CD14-positive monocyte (primary cell): ENCODE measurements at regions not wholly inside any gene's neighbourhood (a gene's known extent, or its start where the extent isn't known, plus 50 kb on each side); places are given as distances from the start of the nearest gene placed in this dataset.

Experiments used
- DNase-seq, 3 donors: peaks; one replicate each; pipeline ENCODE4 v3.0.0-alpha.2; 2011 to 2022
- H2AFZ ChIP-seq: 2 replicates; pipeline ENCODE4 v1.6.0; 2012; ENCODE audit warnings: mild to moderate bottlenecking, low read depth, low read length, inconsistent platforms; ENCODE audit not compliant: insufficient read depth, poor library complexity, severe bottlenecking
- H3K27ac ChIP-seq, 2 donors: 1 replicate in 1 of 2; 2 replicates in 1 of 2; pipeline ENCODE4 v1.5.1; 2012 to 2013; ENCODE audit warnings: low read length in 2 of 2, control low read depth in 1 of 2, inconsistent platforms in 1 of 2, low read depth in 1 of 2, mild to moderate bottlenecking in 1 of 2
- H3K27me3 ChIP-seq, 2 donors: one replicate each; pipeline versions ENCODE4 v1.6.0 to v1.6.1; 2011 to 2013; ENCODE audit warnings: low read length in 2 of 2; ENCODE audit not compliant: control insufficient read depth in 2 of 2, insufficient read depth in 2 of 2
- H3K36me3 ChIP-seq, 2 donors: replicated peaks in 1 of 2; 1 replicate in 1 of 2; 2 replicates in 1 of 2; pipeline versions ENCODE4 v1.5.1 to v1.6.1; 2012 to 2013; ENCODE audit warnings: low read length in 2 of 2, control low read depth in 1 of 2, inconsistent platforms in 1 of 2, mild to moderate bottlenecking in 1 of 2; ENCODE audit not compliant: insufficient read depth in 2 of 2, control insufficient read depth in 1 of 2
- H3K4me1 ChIP-seq, 2 donors: 1 replicate in 1 of 2; 2 replicates in 1 of 2; pipeline versions ENCODE4 v1.5.1 to v1.6.1; 2012 to 2013; ENCODE audit warnings: low read length in 2 of 2, control low read depth in 1 of 2, inconsistent platforms in 1 of 2, mild to moderate bottlenecking in 1 of 2, moderate library complexity in 1 of 2; ENCODE audit not compliant: insufficient read depth in 2 of 2, control insufficient read depth in 1 of 2
- H3K4me2 ChIP-seq: replicated peaks from 2 replicates; pipeline ENCODE3; 2012; ENCODE audit warnings: low read length, moderate library complexity, mild to moderate bottlenecking; ENCODE audit not compliant: poor library complexity, severe bottlenecking; ENCODE audit errors: extremely low read depth
- H3K4me3 ChIP-seq, 3 experiments: fragments of 200-600 bp in 1 of 3; sonication (generic) in 1 of 3; replicated peaks in 1 of 3; 1 replicate in 2 of 3; 2 replicates in 1 of 3; pipeline ENCODE4 v1.5.1; 2011 to 2013; ENCODE audit warnings: low read length in 3 of 3, mild to moderate bottlenecking in 3 of 3, control low read depth in 2 of 3, low read depth in 2 of 3, inconsistent platforms in 1 of 3, moderate library complexity in 1 of 3
- H3K79me2 ChIP-seq: 2 replicates; pipeline ENCODE4 v1.6.0; 2012; ENCODE audit warnings: mild to moderate bottlenecking, control low read depth, inconsistent platforms, low read length, moderate library complexity; ENCODE audit not compliant: insufficient read depth
- H3K9ac ChIP-seq: 2 replicates; pipeline ENCODE4 v1.6.0; 2017; ENCODE audit warnings: low read length, mild to moderate bottlenecking; ENCODE audit not compliant: insufficient read depth, poor library complexity, severe bottlenecking
- H3K9me3 ChIP-seq, 2 donors: replicated peaks in 1 of 2; 1 replicate in 1 of 2; 2 replicates in 1 of 2; pipeline versions ENCODE4 v1.5.1 to v1.6.1; 2012 to 2013; ENCODE audit warnings: low read length in 2 of 2, control low read depth in 1 of 2; ENCODE audit not compliant: control insufficient read depth in 1 of 2, insufficient read depth in 1 of 2
- H4K20me1 ChIP-seq: 2 replicates; pipeline ENCODE4 v1.6.0; 2012; ENCODE audit warnings: mild to moderate bottlenecking, low read length, control low read depth, moderate library complexity; ENCODE audit not compliant: insufficient read depth
- H3K27ac Mint-ChIP-seq, 7 donors: one replicate each; pipeline ENCODE4 v1.8.0; 2020; ENCODE audit warnings: mild to moderate bottlenecking in 7 of 7, mixed read lengths in 7 of 7, moderate library complexity in 6 of 7, inconsistent platforms in 2 of 7
- H3K27me3 Mint-ChIP-seq, 3 donors: one replicate each; pipeline ENCODE4 v1.8.0; 2021 to 2022; ENCODE audit warnings: low read depth in 3 of 3, mild to moderate bottlenecking in 3 of 3, mixed read lengths in 3 of 3, moderate library complexity in 3 of 3, inconsistent platforms in 1 of 3
- H3K36me3 Mint-ChIP-seq, 2 donors: one replicate each; pipeline ENCODE4 v1.8.0; 2020; ENCODE audit warnings: mixed read lengths in 2 of 2, inconsistent platforms in 1 of 2, mild to moderate bottlenecking in 1 of 2
- H3K4me1 Mint-ChIP-seq: one replicate; pipeline ENCODE4 v1.8.0; 2020; ENCODE audit warnings: mild to moderate bottlenecking, mixed read lengths
- H3K4me3 Mint-ChIP-seq, 2 donors: one replicate each; pipeline ENCODE4 v1.8.0; 2020; ENCODE audit warnings: mild to moderate bottlenecking in 2 of 2, mixed read lengths in 2 of 2, moderate library complexity in 1 of 2
- H3K9me3 Mint-ChIP-seq, 7 donors: one replicate each; pipeline ENCODE4 v1.8.0; 2020 to 2022; ENCODE audit warnings: mixed read lengths in 7 of 7, mild to moderate bottlenecking in 6 of 7, moderate library complexity in 6 of 7, inconsistent platforms in 2 of 7
- WGBS: methylation state at CpG from one replicate; pipeline ENCODE4 v1.1.5; 2013; ENCODE audit warnings: missing lambda C conversion rate; ENCODE audit not compliant: insufficient coverage; 5-methylcytosine and 5-hydroxymethylcytosine counted together
- intact Hi-C, 2 donors: fragments of 100-400 bp; cut with micrococcal nuclease; formaldehyde crosslinking; loops; one replicate each; pipeline versions ENCODE4 v1.15.0 to v1.15.1; 2023
- TF ChIP-seq, protein P1 (sequence below): fragments of 200-600 bp; IDR thresholded peaks from one replicate; pipeline ENCODE4 v1.8.0; 2022; ENCODE audit warnings: antibody characterized with exemption, mild to moderate bottlenecking

DNA sequence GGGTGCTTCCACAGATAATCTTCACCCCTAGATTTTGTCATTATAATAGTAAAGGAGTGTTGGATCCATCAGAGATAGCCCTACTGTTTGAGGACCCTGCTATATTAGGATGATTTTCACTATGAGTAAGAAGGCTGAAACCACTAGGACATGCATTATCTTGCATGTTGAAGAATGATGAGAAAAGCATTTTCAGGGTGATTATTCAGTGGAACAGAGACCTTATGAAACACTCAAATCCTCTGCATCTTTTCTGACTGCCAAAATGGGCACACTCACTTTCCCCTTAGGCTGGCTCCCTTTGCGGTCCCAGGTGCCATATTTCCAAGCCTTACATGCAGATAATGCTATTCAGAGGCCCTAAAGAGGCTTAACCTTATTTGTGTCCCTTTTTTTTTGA is 296.9 kb downstream of the RND3 start:
- Histone ChIP-seq H3K79me2 (no peaks in the 10 kb centered on the region), H4K20me1 (no peaks in the 10 kb centered on the region), H3K4me3 (no peak overlapping the region), H3K9me3 (peaks cover 16 to 17% of the 10 kb centered on the region in 2 donors), H3K36me3 (no peaks in the 10 kb centered on the region), H3K4me1 (no peaks in the 10 kb centered on the region), H2AFZ (no peak overlapping the region), H3K27ac (no peak overlapping the region), H3K27me3 (no peaks in the 10 kb centered on the region), H3K4me2 (no peak overlapping the region), H3K9ac (no peak overlapping the region)
- Mint-ChIP-seq H3K9me3 (peaks cover 0 to 11% (median 2%) of the 10 kb centered on the region in 7 donors), H3K27ac (no peak overlapping the region), H3K4me1 (no peaks in the 10 kb centered on the region), H3K4me3 (no peak overlapping the region), H3K36me3 (no peaks in the 10 kb centered on the region), H3K27me3 (no peaks in the 10 kb centered on the region)
- 63% methylated on average over 1 of the region's 1 CpG for WGBS
- intact Hi-C loops, result no loop called here
- no peak for DNase-seq
- TF ChIP-seq, protein P1, sequence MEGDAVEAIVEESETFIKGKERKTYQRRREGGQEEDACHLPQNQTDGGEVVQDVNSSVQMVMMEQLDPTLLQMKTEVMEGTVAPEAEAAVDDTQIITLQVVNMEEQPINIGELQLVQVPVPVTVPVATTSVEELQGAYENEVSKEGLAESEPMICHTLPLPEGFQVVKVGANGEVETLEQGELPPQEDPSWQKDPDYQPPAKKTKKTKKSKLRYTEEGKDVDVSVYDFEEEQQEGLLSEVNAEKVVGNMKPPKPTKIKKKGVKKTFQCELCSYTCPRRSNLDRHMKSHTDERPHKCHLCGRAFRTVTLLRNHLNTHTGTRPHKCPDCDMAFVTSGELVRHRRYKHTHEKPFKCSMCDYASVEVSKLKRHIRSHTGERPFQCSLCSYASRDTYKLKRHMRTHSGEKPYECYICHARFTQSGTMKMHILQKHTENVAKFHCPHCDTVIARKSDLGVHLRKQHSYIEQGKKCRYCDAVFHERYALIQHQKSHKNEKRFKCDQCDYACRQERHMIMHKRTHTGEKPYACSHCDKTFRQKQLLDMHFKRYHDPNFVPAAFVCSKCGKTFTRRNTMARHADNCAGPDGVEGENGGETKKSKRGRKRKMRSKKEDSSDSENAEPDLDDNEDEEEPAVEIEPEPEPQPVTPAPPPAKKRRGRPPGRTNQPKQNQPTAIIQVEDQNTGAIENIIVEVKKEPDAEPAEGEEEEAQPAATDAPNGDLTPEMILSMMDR, result no peak

DNA sequence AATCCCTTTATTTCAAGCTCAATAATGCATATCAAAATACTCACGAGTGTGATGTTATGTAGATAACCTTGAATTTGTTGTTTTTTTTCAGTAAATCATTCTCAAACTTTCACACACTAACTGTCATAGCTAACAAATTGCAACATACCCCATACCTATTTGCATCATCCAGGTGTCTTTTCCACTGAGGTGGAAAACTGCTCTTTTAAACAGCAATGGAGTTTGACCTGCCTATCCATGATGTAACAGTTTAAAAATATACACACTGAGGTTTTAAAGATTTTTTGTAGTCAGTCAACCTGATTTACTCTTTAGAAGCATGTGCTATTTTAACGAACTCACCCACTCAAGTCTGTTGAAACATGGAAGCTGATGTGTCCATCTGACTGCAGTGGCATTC is 298.7 kb downstream of the RND3 start:
- H3K4me1 ChIP-seq, result no peaks in the 10 kb centered on the region
- intact Hi-C loops, result no loop called here
- Mint-ChIP-seq H3K4me1 (no peaks in the 10 kb centered on the region), H3K9me3 (peaks cover 0 to 13% (median 3%) of the 10 kb centered on the region in 7 donors), H3K4me3 (no peak overlapping the region), H3K36me3 (no peaks in the 10 kb centered on the region), H3K27ac (no peak overlapping the region), H3K27me3 (no peaks in the 10 kb centered on the region)
- peaks cover 16 to 17% of the 10 kb centered on the region in 2 donors for H3K9me3 ChIP-seq
- no peak overlapping the region for H3K4me3 ChIP-seq
- no peak overlapping the region for H3K9ac ChIP-seq
- no peaks in the 10 kb centered on the region for H4K20me1 ChIP-seq
- no peak overlapping the region for H3K4me2 ChIP-seq
- no peak overlapping the region for H3K27ac ChIP-seq
- H3K27me3 ChIP-seq, result no peaks in the 10 kb centered on the region
- no peaks in the 10 kb centered on the region for H3K36me3 ChIP-seq
- DNase-seq, result no peak
- TF ChIP-seq, protein P1, result no peak
- H2AFZ ChIP-seq, result no peak overlapping the region
- no peaks in the 10 kb centered on the region for H3K79me2 ChIP-seq
- no CpG with 5 or more reads among the region's 2 CpGs for WGBS
